LNCaP clone FGC (cell line): ENCODE measurements at regions not wholly inside any gene's neighbourhood (a gene's known extent, or its start where the extent isn't known, plus 50 kb on each side); places are given as distances from the start of the nearest gene placed in this dataset.
"Not testable (repeated sequence)": the region's sequence is repeated elsewhere in the genome, so short reads cannot be mapped to it uniquely, and the experiment has no call there.

Source experiments
- DNase-seq: peaks from one replicate; pipeline ENCODE4 v3.0.0-alpha.2; 2011; ENCODE audit warnings: low read depth
- H3K4me3 ChIP-seq: 2 replicates; pipeline ENCODE4 v1.5.1; 2011; ENCODE audit warnings: mild to moderate bottlenecking, low read depth, low read length, control low read depth
- TF ChIP-seq, protein P1 (sequence below): IDR thresholded peaks from 2 replicates; pipeline ENCODE4 v1.5.1; 2012; ENCODE audit warnings: mild to moderate bottlenecking; ENCODE audit not compliant: control insufficient read depth, insufficient read depth; ENCODE audit errors: extremely low read depth

DNA sequence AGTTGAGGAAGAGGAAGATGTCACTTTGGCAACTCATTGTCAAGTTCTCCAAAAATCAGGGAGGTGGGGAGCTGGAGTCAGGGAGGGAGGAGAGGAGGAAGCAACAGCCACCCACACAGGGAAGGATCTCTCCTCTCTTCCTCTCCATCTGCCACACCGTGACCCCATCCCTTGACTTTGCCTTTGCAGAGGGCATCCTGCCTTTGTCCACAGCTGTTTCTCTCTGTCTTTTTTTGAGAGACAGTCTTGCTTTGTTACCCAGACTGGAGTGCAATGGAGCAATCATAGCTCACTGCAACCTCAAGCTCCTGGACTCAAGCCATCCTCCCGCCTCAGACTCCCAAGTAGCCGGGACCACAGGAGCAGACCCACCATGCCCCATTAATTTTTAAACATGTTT lies 276.0 kb downstream of the SHOX start:
- H3K4me3 ChIP-seq: no peak overlapping the region
- TF ChIP-seq, protein P1, sequence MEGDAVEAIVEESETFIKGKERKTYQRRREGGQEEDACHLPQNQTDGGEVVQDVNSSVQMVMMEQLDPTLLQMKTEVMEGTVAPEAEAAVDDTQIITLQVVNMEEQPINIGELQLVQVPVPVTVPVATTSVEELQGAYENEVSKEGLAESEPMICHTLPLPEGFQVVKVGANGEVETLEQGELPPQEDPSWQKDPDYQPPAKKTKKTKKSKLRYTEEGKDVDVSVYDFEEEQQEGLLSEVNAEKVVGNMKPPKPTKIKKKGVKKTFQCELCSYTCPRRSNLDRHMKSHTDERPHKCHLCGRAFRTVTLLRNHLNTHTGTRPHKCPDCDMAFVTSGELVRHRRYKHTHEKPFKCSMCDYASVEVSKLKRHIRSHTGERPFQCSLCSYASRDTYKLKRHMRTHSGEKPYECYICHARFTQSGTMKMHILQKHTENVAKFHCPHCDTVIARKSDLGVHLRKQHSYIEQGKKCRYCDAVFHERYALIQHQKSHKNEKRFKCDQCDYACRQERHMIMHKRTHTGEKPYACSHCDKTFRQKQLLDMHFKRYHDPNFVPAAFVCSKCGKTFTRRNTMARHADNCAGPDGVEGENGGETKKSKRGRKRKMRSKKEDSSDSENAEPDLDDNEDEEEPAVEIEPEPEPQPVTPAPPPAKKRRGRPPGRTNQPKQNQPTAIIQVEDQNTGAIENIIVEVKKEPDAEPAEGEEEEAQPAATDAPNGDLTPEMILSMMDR: no peak
- DNase-seq: no peak

- TF ChIP-seq, protein P1: no peak
- DNase-seq: no peak
Observed at GRCh38 chrX:905848-906566, 275.4 kb downstream of the SHOX start.

GRCh38 chrX:903116-903515 lies 272.5 kb downstream of the SHOX start:
- TF ChIP-seq, protein P1: no peak
- no peak for DNase-seq

More at GRCh38 chrX:905848-906566, 275.4 kb downstream of the SHOX start:
- no peak overlapping the region for H3K4me3 ChIP-seq

DNA sequence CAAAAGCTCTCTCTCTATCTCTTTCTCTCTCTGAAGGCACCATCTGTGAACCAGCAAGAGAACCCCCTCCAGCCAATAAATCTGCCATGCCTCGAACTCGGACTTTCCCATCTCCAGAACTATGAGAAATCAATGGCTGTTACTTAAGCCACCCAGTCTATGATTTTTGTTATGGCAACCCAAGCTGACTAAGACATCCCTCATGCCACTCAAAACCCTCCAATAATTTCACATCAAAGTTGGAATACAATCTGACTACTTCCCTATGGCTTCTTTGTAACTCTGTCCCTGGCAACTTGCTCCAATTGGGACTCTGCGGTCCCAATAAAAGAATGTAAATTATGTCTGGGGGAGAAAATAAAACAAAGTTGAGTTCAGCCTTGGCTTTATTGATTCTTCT lies 265.7 kb downstream of the SHOX start:
- H3K4me3 ChIP-seq: no peak overlapping the region
- TF ChIP-seq, protein P1: no peak
- no peak for DNase-seq

More at GRCh38 chrX:903116-903515, 272.5 kb downstream of the SHOX start:
- H3K4me3 ChIP-seq: no peak overlapping the region

GRCh38 chrX:889966-890651 lies 259.5 kb downstream of the SHOX start:
- TF ChIP-seq, protein P1: no peak
- DNase-seq: no peak
- H3K4me3 ChIP-seq: no peak overlapping the region

- DNase-seq, H3K4me3 ChIP-seq: not testable (repeated sequence)
Observed at GRCh38 chrX:887724-888123, 257.1 kb downstream of the SHOX start.

GRCh38 chrX:883588-883987 lies 253.0 kb downstream of the SHOX start:
- H3K4me3 ChIP-seq: no peak overlapping the region
- no peak for DNase-seq
- TF ChIP-seq, protein P1: no peak

- not testable (repeated sequence) for DNase-seq, H3K4me3 ChIP-seq
Observed at GRCh38 chrX:879756-880698, 249.4 kb downstream of the SHOX start.
